ENCODE measurements at regions not wholly inside any gene's neighbourhood (a gene's known extent, or its start where the extent isn't known, plus 50 kb on each side); places are given as distances from the start of the nearest gene placed in this dataset.
"Not testable (repeated sequence)": the region's sequence is repeated elsewhere in the genome, so short reads cannot be mapped to it uniquely, and the experiment has no call there.

DNA sequence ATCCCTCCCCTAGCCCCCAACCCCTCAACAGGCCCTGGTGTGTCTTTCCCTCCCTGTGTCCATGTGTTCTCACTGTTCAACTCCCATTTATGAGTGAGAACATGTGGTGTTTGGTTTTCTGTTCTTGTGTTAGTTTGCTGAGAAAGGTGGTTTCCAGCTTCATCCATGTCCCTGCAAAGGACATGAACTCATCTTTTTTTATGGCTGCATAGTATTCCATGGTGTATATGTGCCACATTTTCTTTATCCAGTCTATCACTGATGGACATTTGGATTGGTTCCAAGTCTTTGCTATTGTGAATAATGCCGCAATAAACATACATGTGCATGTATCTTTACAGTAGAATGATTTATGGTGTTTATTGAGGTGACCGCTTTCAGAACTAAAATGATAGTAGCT, 607.1 kb upstream of the SOX9 start:
- TF ChIP-seq, protein P1, sequence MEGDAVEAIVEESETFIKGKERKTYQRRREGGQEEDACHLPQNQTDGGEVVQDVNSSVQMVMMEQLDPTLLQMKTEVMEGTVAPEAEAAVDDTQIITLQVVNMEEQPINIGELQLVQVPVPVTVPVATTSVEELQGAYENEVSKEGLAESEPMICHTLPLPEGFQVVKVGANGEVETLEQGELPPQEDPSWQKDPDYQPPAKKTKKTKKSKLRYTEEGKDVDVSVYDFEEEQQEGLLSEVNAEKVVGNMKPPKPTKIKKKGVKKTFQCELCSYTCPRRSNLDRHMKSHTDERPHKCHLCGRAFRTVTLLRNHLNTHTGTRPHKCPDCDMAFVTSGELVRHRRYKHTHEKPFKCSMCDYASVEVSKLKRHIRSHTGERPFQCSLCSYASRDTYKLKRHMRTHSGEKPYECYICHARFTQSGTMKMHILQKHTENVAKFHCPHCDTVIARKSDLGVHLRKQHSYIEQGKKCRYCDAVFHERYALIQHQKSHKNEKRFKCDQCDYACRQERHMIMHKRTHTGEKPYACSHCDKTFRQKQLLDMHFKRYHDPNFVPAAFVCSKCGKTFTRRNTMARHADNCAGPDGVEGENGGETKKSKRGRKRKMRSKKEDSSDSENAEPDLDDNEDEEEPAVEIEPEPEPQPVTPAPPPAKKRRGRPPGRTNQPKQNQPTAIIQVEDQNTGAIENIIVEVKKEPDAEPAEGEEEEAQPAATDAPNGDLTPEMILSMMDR (IDR thresholded peaks at IDR 0.05): not testable (repeated sequence)
- not testable (repeated sequence) for TF ChIP-seq POLR2A (IDR thresholded peaks at IDR 0.05)

Data from uterus (tissue), 2 donors.